ENCODE measurements at regions not wholly inside any gene's neighbourhood (a gene's known extent, or its start where the extent isn't known, plus 50 kb on each side); places are given as distances from the start of the nearest gene placed in this dataset.

GRCh38 chr1:113292603-113293255, 97.6 kb upstream of the MAGI3 start:
- H3K4me3 ChIP-seq (ENCODE audit: low read depth, low read length), result no peak overlapping the region
- no peak for TF ChIP-seq MYC (IDR thresholded peaks at IDR 0.05; ENCODE audit: low read depth, low read length)
- no peak for TF ChIP-seq MAX (IDR thresholded peaks at IDR 0.05; ENCODE audit: low read depth, low read length)
- no peak for TF ChIP-seq POLR2A (IDR thresholded peaks at IDR 0.05; ENCODE audit: extremely low read depth, insufficient read length)
- TF ChIP-seq CTCF (IDR thresholded peaks at IDR 0.05; ENCODE audit: low read depth, low read length), result no peak
- no peak for DNase-seq (ENCODE audit: low read depth)

DNA sequence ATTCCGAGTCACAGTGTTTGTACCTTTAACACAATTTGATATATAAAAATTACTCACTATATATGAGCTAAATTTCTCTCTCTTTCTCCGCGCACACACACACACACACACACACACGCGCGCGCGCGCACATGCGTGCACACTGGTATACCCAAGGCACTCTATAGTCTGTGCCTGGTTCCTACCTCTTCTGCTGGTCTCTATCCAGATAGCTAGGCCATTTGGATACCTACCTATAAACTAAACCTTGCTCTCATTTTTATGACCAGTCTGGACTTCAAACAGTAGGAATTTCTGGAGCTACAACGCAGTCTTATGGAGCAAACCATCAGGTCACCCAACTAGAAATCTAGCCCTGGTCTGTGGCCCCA, 97.1 kb upstream of the MAGI3 start:
- H3K4me3 ChIP-seq (ENCODE audit: low read depth, low read length), result no peak overlapping the region
- TF ChIP-seq CTCF (IDR thresholded peaks at IDR 0.05; ENCODE audit: low read depth, low read length) (no peak), MYC (IDR thresholded peaks at IDR 0.05; ENCODE audit: low read depth, low read length) (no peak), POLR2A (IDR thresholded peaks at IDR 0.05; ENCODE audit: extremely low read depth, insufficient read length) (no peak), MAX (IDR thresholded peaks at IDR 0.05; ENCODE audit: low read depth, low read length) (no peak)
- DNase-seq (ENCODE audit: low read depth), result no peak

- no peak for DNase-seq (ENCODE audit: low read depth)
- H3K4me3 ChIP-seq (ENCODE audit: low read depth, low read length), result no peak overlapping the region
- TF ChIP-seq MYC (IDR thresholded peaks at IDR 0.05; ENCODE audit: low read depth, low read length), result no peak
- TF ChIP-seq MAX (IDR thresholded peaks at IDR 0.05; ENCODE audit: low read depth, low read length), result no peak
- TF ChIP-seq POLR2A (IDR thresholded peaks at IDR 0.05; ENCODE audit: extremely low read depth, insufficient read length), result no peak
- no peak for TF ChIP-seq CTCF (IDR thresholded peaks at IDR 0.05; ENCODE audit: low read depth, low read length)
Observed at GRCh38 chr1:113297749-113298148, 92.6 kb upstream of the MAGI3 start.

DNA sequence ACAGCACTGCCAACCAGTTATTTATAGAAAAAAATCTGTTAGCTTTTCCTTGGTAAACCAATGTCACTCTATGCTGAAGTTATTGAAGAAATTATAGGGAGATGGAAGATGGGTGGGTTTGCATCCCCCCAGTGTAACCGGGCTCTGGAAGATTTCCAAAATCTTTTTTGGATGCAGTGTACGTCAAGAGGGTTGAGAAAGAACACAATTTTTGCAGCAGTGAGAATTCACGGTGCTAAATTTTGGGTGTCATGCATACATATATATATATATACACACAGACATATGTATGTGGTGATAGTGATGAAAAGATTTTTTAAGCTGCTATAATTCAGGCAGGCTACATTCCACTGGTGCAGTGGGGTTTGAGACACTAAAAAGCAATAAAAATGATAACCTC, 91.4 kb upstream of the MAGI3 start:
- TF ChIP-seq CTCF (IDR thresholded peaks at IDR 0.05; ENCODE audit: low read depth, low read length) (no peak), MYC (IDR thresholded peaks at IDR 0.05; ENCODE audit: low read depth, low read length) (no peak), POLR2A (IDR thresholded peaks at IDR 0.05; ENCODE audit: extremely low read depth, insufficient read length) (no peak), MAX (IDR thresholded peaks at IDR 0.05; ENCODE audit: low read depth, low read length) (no peak)
- no peak for DNase-seq (ENCODE audit: low read depth)
- H3K4me3 ChIP-seq (ENCODE audit: low read depth, low read length), result no peak overlapping the region

- DNase-seq (ENCODE audit: low read depth), result no peak
- TF ChIP-seq POLR2A (IDR thresholded peaks at IDR 0.05; ENCODE audit: extremely low read depth, insufficient read length), result no peak
- TF ChIP-seq CTCF (IDR thresholded peaks at IDR 0.05; ENCODE audit: low read depth, low read length), result no peak
- no peak for TF ChIP-seq MYC (IDR thresholded peaks at IDR 0.05; ENCODE audit: low read depth, low read length)
- no peak for TF ChIP-seq MAX (IDR thresholded peaks at IDR 0.05; ENCODE audit: low read depth, low read length)
- H3K4me3 ChIP-seq (ENCODE audit: low read depth, low read length), result no peak overlapping the region
Observed at GRCh38 chr1:113302636-113303035, 87.7 kb upstream of the MAGI3 start.

All from NB4 (cell line).